AG10803 (cell line): ENCODE measurements at regions not wholly inside any gene's neighbourhood (a gene's known extent, or its start where the extent isn't known, plus 50 kb on each side); places are given as distances from the start of the nearest gene placed in this dataset.
A peak's percentile ranks its signal among the peaks of the same experiment; 100 is the strongest.

Source experiments
- DNase-seq: peaks from one replicate; pipeline ENCODE4 v3.0.0; 2010; ENCODE audit warnings: low read depth
- H3K4me3 ChIP-seq: 2 replicates; pipeline ENCODE4 v1.5.1; 2011; ENCODE audit warnings: mild to moderate bottlenecking, low read length, control low read depth
- CTCF ChIP-seq: conservative IDR thresholded peaks from 2 replicates; pipeline ENCODE4 v1.5.1; 2011; ENCODE audit warnings: mild to moderate bottlenecking, low read length, control low read depth, inconsistent platforms

GRCh38 chr1:56151402-56151801, 428.0 kb downstream of the PLPP3 start:
- TF ChIP-seq CTCF: no peak
- H3K4me3 ChIP-seq: no peak overlapping the region
- DNase-seq: no peak

- H3K4me3 ChIP-seq: no peak overlapping the region
- peak; percentile 69 for DNase-seq
- no peak for TF ChIP-seq CTCF
These were observed 428.7 kb downstream of the PLPP3 start for GRCh38 chr1:56150441-56151215.

GRCh38 chr1:56149761-56150160, 429.6 kb downstream of the PLPP3 start:
- no peak for TF ChIP-seq CTCF
- DNase-seq: peak; percentile 10
- H3K4me3 ChIP-seq: no peak overlapping the region

- no peak for DNase-seq
- no peak for TF ChIP-seq CTCF
- no peak overlapping the region for H3K4me3 ChIP-seq
These were observed 430.8 kb downstream of the PLPP3 start for GRCh38 chr1:56148326-56149193.

- H3K4me3 ChIP-seq: no peak overlapping the region
- DNase-seq: no peak
- TF ChIP-seq CTCF: no peak
These were observed 431.9 kb downstream of the PLPP3 start for GRCh38 chr1:56147459-56147858.

GRCh38 chr1:56147034-56147433, 432.3 kb downstream of the PLPP3 start:
- DNase-seq: no peak
- H3K4me3 ChIP-seq: no peak overlapping the region
- no peak for TF ChIP-seq CTCF
